ENCODE measurements at regions not wholly inside any gene's neighbourhood (a gene's known extent, or its start where the extent isn't known, plus 50 kb on each side); places are given as distances from the start of the nearest gene placed in this dataset.

- Mint-ChIP-seq H3K4me3 (ENCODE audit: unreplicated experiment) (no peak overlapping the region), H3K4me1 (ENCODE audit: low read depth, unreplicated experiment) (no peaks in the 10 kb centered on the region), H3K27me3 (ENCODE audit: unreplicated experiment) (no peaks in the 10 kb centered on the region), H3K9me3 (ENCODE audit: unreplicated experiment) (peaks cover 5% of the 10 kb centered on the region), H3K36me3 (ENCODE audit: unreplicated experiment) (peaks cover 25% of the 10 kb centered on the region), H3K27ac (ENCODE audit: unreplicated experiment) (no peak overlapping the region)
- no peak for TF ChIP-seq CTCF (IDR thresholded peaks at IDR 0.05; ENCODE audit: partially characterized antibody, unreplicated experiment)
- DNase-seq: no peak
Measured at GRCh38 chr5:92952243-92952642, 628.8 kb downstream of the NR2F1-AS1 start.

GRCh38 chr5:92951746-92952145 lies 629.3 kb downstream of the NR2F1-AS1 start:
- peaks cover 5% of the 10 kb centered on the region for H3K9me3 Mint-ChIP-seq (ENCODE audit: unreplicated experiment)
- no peak overlapping the region for H3K4me3 Mint-ChIP-seq (ENCODE audit: unreplicated experiment)
- H3K27me3 Mint-ChIP-seq (ENCODE audit: unreplicated experiment): no peaks in the 10 kb centered on the region

GRCh38 chr5:92946546-92946945 lies 634.5 kb downstream of the NR2F1-AS1 start:
- TF ChIP-seq CTCF (IDR thresholded peaks at IDR 0.05; ENCODE audit: partially characterized antibody, unreplicated experiment): no peak
- Mint-ChIP-seq H3K4me3 (ENCODE audit: unreplicated experiment) (no peak overlapping the region), H3K9me3 (ENCODE audit: unreplicated experiment) (no peaks in the 10 kb centered on the region), H3K27ac (ENCODE audit: unreplicated experiment) (no peak overlapping the region), H3K36me3 (ENCODE audit: unreplicated experiment) (peaks cover 3% of the 10 kb centered on the region), H3K4me1 (ENCODE audit: low read depth, unreplicated experiment) (no peaks in the 10 kb centered on the region), H3K27me3 (ENCODE audit: unreplicated experiment) (peaks cover 2% of the 10 kb centered on the region)
- no peak for DNase-seq

More at GRCh38 chr5:92951746-92952145, 629.3 kb downstream of the NR2F1-AS1 start:
- no peak for DNase-seq
- TF ChIP-seq CTCF (IDR thresholded peaks at IDR 0.05; ENCODE audit: partially characterized antibody, unreplicated experiment): no peak
- Mint-ChIP-seq H3K4me1 (ENCODE audit: low read depth, unreplicated experiment) (no peaks in the 10 kb centered on the region), H3K36me3 (ENCODE audit: unreplicated experiment) (peaks cover 25% of the 10 kb centered on the region), H3K27ac (ENCODE audit: unreplicated experiment) (no peak overlapping the region)

GRCh38 chr5:92945605-92946097 lies 635.4 kb downstream of the NR2F1-AS1 start:
- DNase-seq: no peak
- no peaks in the 10 kb centered on the region for H3K36me3 Mint-ChIP-seq (ENCODE audit: unreplicated experiment)
- H3K9me3 Mint-ChIP-seq (ENCODE audit: unreplicated experiment): no peaks in the 10 kb centered on the region
- H3K4me3 Mint-ChIP-seq (ENCODE audit: unreplicated experiment): no peak overlapping the region
- H3K27ac Mint-ChIP-seq (ENCODE audit: unreplicated experiment): no peak overlapping the region
- peaks cover 2% of the 10 kb centered on the region for H3K27me3 Mint-ChIP-seq (ENCODE audit: unreplicated experiment)
- H3K4me1 Mint-ChIP-seq (ENCODE audit: low read depth, unreplicated experiment): no peaks in the 10 kb centered on the region
- TF ChIP-seq CTCF (IDR thresholded peaks at IDR 0.05; ENCODE audit: partially characterized antibody, unreplicated experiment): no peak

GRCh38 chr5:92944903-92945604 lies 636.0 kb downstream of the NR2F1-AS1 start:
- H3K9me3 Mint-ChIP-seq (ENCODE audit: unreplicated experiment): no peaks in the 10 kb centered on the region
- H3K27ac Mint-ChIP-seq (ENCODE audit: unreplicated experiment): no peak overlapping the region
- H3K36me3 Mint-ChIP-seq (ENCODE audit: unreplicated experiment): no peaks in the 10 kb centered on the region
- peaks cover 2% of the 10 kb centered on the region for H3K27me3 Mint-ChIP-seq (ENCODE audit: unreplicated experiment)
- no peak overlapping the region for H3K4me3 Mint-ChIP-seq (ENCODE audit: unreplicated experiment)
- H3K4me1 Mint-ChIP-seq (ENCODE audit: low read depth, unreplicated experiment): no peaks in the 10 kb centered on the region
- no peak for DNase-seq
- no peak for TF ChIP-seq CTCF (IDR thresholded peaks at IDR 0.05; ENCODE audit: partially characterized antibody, unreplicated experiment)

Data from glutamatergic neuron (in vitro differentiated cells).